GM23338 (cell line): ENCODE measurements at regions not wholly inside any gene's neighbourhood (a gene's known extent, or its start where the extent isn't known, plus 50 kb on each side); places are given as distances from the start of the nearest gene placed in this dataset.

Source experiments
- CREB1 ChIP-seq: fragments of 250-450 bp; sonication (Bioruptor Pico); IDR thresholded peaks from 2 replicates; pipeline ENCODE4 v1.5.0; 2020; ENCODE audit warnings: low read depth, mild to moderate bottlenecking, moderate library complexity
- EZH2 ChIP-seq: fragments of 200-600 bp; sonication (generic); IDR thresholded peaks from one replicate; pipeline ENCODE4 v1.8.0; 2017; ENCODE audit warnings: antibody characterized with exemption, mild to moderate bottlenecking, low read depth; ENCODE audit not compliant: unreplicated experiment
- EZH2phosphoT487 ChIP-seq: fragments of 200-600 bp; sonication (generic); IDR thresholded peaks from one replicate; pipeline ENCODE4 v1.8.1; 2018; ENCODE audit warnings: antibody characterized with exemption; ENCODE audit not compliant: unreplicated experiment
- JUNB ChIP-seq: IDR thresholded peaks from one replicate; pipeline ENCODE4 v1.6.1; 2016; ENCODE audit warnings: antibody characterized with exemption; ENCODE audit not compliant: unreplicated experiment
- NANOG ChIP-seq: IDR thresholded peaks from 2 replicates; pipeline ENCODE4 v1.6.1; 2016; ENCODE audit warnings: antibody characterized with exemption, borderline replicate concordance
- POLR2AphosphoS5 ChIP-seq: IDR thresholded peaks from 2 replicates; pipeline ENCODE4 v1.6.1; 2016; ENCODE audit warnings: antibody characterized with exemption, low read depth
- REST ChIP-seq: IDR thresholded peaks from one replicate; pipeline ENCODE4 v1.6.1; 2018; ENCODE audit warnings: antibody characterized with exemption; ENCODE audit not compliant: unreplicated experiment
- STAT1 ChIP-seq: IDR thresholded peaks from one replicate; pipeline ENCODE4 v1.6.1; 2016; ENCODE audit warnings: antibody characterized with exemption; ENCODE audit not compliant: unreplicated experiment
- ZNF114 ChIP-seq: fragments of 250-450 bp; sonication (Bioruptor Pico); IDR thresholded peaks from 2 replicates; pipeline ENCODE4 v1.5.0; 2020; ENCODE audit warnings: mild to moderate bottlenecking, moderate library complexity
- ZNF331 ChIP-seq: fragments of 250-450 bp; sonication (Bioruptor Pico); IDR thresholded peaks from 2 replicates; pipeline ENCODE4 v1.5.0; 2020; ENCODE audit warnings: low read depth, mild to moderate bottlenecking, moderate library complexity
- TF ChIP-seq, protein P1 (sequence below), 2 experiments: fragments of 200-600 bp in 1 of 2; sonication (generic) in 1 of 2; conservative IDR thresholded peaks; 2 replicates each; pipeline versions ENCODE4 v1.5.1 to v1.6.1; 2016 to 2017; ENCODE audit warnings: antibody characterized with exemption in 2 of 2, low read depth in 2 of 2, mild to moderate bottlenecking in 2 of 2, moderate library complexity in 1 of 2

DNA sequence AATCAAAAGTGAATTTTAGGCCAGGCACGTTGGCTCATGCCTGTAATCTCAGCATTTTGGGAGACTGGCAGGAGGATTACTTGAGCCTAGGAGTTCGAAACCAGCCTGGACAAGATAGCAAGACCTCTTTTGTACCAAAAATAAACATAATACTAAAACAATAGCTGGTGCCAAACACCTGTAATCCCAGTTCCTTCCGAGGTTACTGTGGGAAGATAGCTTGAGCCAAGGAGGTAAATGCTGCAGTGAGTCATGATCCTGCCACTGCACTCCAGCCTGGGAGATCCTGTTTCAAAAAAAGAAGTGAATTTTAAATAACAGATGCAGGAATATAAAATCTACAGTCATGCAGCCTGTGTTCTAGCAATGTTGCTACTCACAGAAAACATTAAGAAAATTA lies 488.3 kb downstream of the PPARGC1A start:
- TF ChIP-seq EZH2, result no peak
- TF ChIP-seq, protein P1, sequence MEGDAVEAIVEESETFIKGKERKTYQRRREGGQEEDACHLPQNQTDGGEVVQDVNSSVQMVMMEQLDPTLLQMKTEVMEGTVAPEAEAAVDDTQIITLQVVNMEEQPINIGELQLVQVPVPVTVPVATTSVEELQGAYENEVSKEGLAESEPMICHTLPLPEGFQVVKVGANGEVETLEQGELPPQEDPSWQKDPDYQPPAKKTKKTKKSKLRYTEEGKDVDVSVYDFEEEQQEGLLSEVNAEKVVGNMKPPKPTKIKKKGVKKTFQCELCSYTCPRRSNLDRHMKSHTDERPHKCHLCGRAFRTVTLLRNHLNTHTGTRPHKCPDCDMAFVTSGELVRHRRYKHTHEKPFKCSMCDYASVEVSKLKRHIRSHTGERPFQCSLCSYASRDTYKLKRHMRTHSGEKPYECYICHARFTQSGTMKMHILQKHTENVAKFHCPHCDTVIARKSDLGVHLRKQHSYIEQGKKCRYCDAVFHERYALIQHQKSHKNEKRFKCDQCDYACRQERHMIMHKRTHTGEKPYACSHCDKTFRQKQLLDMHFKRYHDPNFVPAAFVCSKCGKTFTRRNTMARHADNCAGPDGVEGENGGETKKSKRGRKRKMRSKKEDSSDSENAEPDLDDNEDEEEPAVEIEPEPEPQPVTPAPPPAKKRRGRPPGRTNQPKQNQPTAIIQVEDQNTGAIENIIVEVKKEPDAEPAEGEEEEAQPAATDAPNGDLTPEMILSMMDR (conservative IDR thresholded peaks at IDR 0.05; ENCODE audit: low read depth in 2 of 2), result no peak
- TF ChIP-seq EZH2phosphoT487, result no peak
- TF ChIP-seq REST, result no peak
- no peak for TF ChIP-seq CREB1 (CRISPR knock-in tag)
- TF ChIP-seq POLR2AphosphoS5, result no peak
- no peak for TF ChIP-seq JUNB
- TF ChIP-seq ZNF114 (CRISPR knock-in tag), result no peak
- no peak for TF ChIP-seq STAT1
- no peak for TF ChIP-seq ZNF331 (CRISPR knock-in tag)
- TF ChIP-seq NANOG, result no peak
